ENCODE measurements at regions not wholly inside any gene's neighbourhood (a gene's known extent, or its start where the extent isn't known, plus 50 kb on each side); places are given as distances from the start of the nearest gene placed in this dataset.

GRCh38 chr1:222991177-222991576, 151.9 kb downstream of the TLR5 start:
- Histone ChIP-seq H3K4me3 (no peak overlapping the region), H3K27ac (no peak overlapping the region)
- no peak for DNase-seq (ENCODE audit: low spot score)
- TF ChIP-seq, protein P1, sequence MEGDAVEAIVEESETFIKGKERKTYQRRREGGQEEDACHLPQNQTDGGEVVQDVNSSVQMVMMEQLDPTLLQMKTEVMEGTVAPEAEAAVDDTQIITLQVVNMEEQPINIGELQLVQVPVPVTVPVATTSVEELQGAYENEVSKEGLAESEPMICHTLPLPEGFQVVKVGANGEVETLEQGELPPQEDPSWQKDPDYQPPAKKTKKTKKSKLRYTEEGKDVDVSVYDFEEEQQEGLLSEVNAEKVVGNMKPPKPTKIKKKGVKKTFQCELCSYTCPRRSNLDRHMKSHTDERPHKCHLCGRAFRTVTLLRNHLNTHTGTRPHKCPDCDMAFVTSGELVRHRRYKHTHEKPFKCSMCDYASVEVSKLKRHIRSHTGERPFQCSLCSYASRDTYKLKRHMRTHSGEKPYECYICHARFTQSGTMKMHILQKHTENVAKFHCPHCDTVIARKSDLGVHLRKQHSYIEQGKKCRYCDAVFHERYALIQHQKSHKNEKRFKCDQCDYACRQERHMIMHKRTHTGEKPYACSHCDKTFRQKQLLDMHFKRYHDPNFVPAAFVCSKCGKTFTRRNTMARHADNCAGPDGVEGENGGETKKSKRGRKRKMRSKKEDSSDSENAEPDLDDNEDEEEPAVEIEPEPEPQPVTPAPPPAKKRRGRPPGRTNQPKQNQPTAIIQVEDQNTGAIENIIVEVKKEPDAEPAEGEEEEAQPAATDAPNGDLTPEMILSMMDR (IDR thresholded peaks at IDR 0.05) = no peak

- TF ChIP-seq, protein P1 (IDR thresholded peaks at IDR 0.05) = no peak
- no peak for DNase-seq (ENCODE audit: low spot score)
- Histone ChIP-seq H3K4me3 (no peak overlapping the region), H3K27ac (no peak overlapping the region)
Measured at GRCh38 chr1:222991908-222992307, 151.1 kb downstream of the TLR5 start.

DNA sequence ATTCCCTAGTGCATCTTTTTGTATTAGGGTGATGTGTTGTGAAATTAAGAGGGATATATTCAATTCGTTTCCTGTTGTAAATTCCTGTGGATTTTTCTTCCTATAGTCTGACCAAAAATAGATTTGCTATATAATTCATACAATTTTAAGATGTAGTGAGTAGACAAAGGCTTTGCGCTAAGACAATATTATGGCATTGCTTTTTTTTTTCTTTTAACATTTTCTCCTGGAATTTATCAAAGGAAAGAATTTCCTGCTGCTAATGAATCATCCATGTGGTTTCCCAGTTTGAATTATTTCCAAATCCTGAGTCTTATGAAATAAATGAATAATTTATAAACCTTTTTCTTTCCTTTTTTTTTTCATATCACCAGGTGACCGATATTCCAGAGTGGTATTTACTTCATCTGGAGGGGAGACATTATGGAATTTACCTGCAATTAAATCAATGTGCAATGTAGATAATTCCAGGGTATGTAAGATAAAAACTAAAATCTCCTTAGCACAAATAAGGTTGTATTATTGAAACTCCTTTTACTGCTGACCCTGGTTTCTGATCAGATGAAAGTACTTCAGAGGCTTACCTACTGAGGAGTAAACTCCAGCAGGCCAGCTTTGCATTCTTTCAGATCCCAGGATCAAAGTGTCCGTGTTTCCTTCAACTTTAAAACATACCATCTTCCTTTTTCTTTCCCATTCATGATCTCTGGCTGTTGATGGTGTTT, 148.4 kb downstream of the TLR5 start:
- Histone ChIP-seq H3K27ac (no peak overlapping the region), H3K4me3 (no peak overlapping the region)
- TF ChIP-seq, protein P1 (IDR thresholded peaks at IDR 0.05) = no peak
- no peak for DNase-seq (ENCODE audit: low spot score)

GRCh38 chr1:222995236-222995580, 147.8 kb downstream of the TLR5 start:
- no peak overlapping the region for H3K27ac ChIP-seq
- H3K4me3 ChIP-seq = no peak overlapping the region
- no peak for DNase-seq (ENCODE audit: low spot score)
- TF ChIP-seq, protein P1 (IDR thresholded peaks at IDR 0.05) = no peak

DNA sequence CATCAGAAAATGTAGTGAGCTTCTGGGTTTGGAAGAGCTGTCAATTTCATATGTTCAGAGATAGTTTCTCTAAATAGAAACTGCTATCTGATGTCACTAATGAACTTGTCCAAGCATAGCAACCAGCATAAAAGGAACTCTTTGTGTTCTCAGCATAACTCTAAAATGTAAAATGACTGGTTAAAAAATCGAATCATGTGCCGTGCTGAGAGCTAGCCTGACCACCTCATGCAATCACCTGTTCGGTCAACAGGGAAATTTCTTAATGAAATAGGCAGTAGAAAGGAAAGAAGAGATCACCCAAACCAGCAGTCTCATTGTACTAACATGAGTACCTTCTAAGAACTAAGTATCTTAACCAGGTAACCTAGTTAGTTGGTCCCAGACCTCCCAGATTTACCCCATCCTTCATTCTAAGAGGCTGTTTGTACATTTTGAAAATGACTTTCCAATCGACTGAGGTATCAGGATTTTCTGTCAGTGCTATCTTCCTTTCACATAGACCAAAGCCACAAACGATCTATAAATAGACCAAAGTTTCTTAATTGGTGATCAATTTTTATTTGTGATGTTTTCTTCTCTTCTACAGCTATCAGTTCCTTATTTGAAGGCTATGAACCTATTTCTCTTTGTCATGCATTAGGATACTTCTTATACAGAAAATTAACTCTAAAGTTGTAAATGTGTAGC, 147.3 kb downstream of the TLR5 start:
- TF ChIP-seq, protein P1 (IDR thresholded peaks at IDR 0.05) = no peak
- DNase-seq (ENCODE audit: low spot score) = no peak
- H3K4me3 ChIP-seq = no peak overlapping the region
- no peak overlapping the region for H3K27ac ChIP-seq

- TF ChIP-seq, protein P1 (IDR thresholded peaks at IDR 0.05) = no peak
- H3K4me3 ChIP-seq = no peak overlapping the region
- no peak overlapping the region for H3K27ac ChIP-seq
- DNase-seq (ENCODE audit: low spot score) = no peak
Measured at GRCh38 chr1:222996310-222996975, 146.6 kb downstream of the TLR5 start.
